ENCODE measurements at regions not wholly inside any gene's neighbourhood (a gene's known extent, or its start where the extent isn't known, plus 50 kb on each side); places are given as distances from the start of the nearest gene placed in this dataset.

DNA sequence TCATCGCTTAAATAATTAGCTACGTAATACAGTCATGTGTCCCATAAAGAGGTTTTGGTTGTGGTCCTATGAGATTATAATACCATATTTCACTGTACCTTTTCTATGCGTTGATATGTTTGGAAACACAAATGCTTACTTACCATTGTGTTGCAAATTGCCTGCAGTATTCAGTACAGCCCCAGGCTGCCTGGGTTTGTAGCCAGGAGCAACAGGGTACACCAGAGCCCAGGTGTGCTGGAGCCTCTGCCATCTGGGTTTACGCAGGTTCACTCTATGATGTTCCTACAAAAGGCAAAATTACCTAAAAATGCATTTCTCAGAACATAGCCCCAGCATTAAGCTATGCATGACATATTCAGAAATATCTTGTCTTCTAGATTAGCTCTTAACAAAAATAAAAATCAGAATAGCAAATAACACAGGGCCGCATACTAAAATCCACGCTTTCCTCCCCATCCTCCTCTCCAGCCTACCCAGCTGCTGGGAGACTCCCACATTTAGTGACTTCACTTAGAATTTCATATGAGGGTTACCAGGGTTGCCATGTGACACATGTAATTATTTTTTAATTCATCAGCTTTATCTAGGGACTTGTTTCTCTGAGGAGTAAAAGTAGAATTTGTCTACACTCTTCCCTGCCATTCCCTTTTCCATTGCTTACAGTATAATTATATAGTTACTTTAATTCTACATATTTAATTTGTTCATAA is 559.0 kb upstream of the ADARB2 start:
- DNase-seq = no peak

GRCh38 chr10:2294739-2295138 is 557.4 kb upstream of the ADARB2 start:
- DNase-seq = no peak

GRCh38 chr10:2284071-2284470 is 546.7 kb upstream of the ADARB2 start:
- no peak for DNase-seq

DNA sequence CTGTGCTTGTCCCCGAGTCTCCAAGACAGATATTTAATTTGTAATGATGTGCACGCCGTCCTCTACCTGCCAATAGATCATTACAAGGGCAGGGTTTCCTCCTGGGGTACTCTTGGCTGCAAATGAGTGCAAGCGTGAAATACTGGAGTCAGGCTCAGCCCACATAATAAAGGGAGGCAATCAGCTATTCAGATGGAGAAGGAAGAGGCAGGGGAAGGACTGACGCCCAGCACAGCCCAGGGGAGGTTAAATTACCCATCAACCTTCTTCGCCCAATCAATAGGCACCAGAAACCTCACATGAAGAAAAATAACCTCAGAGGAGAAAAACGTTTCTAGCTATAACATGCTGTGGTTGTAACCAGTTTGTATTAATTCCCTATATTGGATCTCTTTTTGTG is 544.9 kb upstream of the ADARB2 start:
- DNase-seq = no peak

DNA sequence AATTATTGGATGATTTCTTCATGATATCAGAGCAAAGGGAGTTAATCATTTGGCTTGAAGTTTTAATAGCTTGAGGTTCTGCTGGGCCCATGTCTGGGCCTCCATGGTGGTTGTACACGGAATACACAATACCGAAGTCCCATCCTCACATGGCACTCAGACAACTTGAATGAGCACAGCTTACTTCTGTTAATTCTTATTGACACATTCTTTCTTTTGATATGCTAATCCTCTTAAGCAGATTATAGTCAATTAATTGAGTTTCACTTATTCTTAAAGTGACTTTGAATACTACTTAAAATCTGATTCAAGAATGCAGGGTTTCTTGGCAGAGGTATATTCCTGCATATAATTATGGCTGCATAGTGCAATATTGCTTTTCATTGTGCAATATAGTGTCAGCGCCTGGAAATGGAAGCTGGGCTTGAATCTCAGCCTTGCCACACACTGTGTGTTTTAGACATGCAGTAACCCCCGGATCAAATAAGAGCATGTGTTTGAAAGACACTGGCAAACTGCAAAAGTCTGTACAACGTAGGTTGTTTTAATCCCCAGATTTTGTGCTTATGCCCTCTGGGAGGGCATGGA is 543.5 kb upstream of the ADARB2 start:
- no peak for DNase-seq

- DNase-seq = no peak
Observed at GRCh38 chr10:2279711-2280110, 542.4 kb upstream of the ADARB2 start.

DNA sequence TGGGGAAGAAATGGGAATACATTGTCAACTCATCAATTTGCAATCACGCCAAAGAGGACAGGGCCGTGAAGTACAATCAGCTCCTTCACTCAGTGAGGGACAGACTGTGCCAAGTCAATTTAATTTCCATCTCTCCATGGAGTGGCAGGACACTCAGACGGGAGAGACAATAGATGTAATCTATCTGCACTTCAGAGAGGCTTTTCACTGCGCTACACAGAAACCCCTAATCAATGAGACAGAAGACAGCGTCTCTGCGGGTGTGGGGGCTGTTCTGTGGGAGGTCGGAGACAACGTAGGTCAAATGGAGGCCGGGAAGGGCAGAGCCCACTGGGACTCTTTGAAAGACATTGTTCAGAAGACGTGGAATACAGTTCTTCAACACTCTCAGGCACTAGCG is 541.0 kb upstream of the ADARB2 start:
- no peak for DNase-seq

DNA sequence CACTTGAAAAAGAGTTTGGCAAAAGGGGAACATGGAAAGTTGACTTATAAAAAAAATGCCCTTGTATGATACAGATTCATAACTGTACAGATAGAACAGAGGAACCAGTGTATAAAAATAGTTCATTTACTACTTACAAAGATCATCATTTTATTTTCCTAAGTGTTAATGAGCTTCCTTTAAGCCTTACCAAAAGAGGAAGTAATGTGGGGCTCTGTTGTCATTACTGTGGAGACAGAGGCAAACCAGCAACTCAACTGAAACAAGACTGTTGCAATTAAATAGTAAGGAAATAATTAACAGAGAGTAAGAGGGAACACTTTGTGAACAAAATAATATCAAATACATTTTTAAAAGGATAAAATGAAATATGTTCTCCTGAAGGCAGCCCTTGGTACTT is 526.2 kb upstream of the ADARB2 start:
- no peak for DNase-seq

DNA sequence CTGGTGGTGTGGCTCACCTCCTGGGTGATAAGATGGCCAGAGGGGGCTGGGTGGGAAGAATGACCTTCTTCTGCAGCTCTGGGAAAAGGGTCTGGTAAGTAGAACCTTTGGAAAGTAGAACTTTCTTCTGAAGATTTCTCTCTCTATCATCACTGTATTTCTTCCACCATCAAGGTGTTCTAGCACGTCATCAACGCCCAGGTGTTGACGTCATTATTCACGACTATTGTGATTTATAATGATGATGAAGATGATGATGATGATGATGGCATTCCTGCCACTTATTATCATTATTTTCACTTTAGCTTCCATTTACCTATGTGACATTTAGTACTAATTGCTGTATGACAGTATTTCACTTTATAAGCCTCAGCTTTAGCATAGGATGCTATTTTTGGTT is 525.6 kb upstream of the ADARB2 start:
- no peak for DNase-seq

DNA sequence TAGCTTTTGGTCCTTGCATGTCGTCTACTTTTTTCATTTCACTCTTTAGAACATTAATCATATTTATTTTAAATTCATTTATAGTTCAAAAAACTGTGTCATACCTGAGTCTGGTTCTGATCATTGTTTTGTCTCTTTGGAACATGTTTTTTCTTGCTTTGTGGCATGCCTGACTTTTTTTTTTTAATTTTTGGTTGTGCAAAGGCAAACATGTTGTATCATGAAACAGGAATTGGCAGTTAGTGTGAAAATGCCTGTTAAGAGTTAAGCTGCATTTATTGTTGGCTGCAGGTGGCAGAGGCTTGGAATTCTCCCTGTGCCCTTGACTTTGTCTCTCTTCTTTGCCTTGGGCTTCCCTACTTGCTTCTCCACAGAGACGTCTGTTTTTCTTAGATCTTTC is 525.0 kb upstream of the ADARB2 start:
- DNase-seq = no peak

- DNase-seq = no peak
Observed at GRCh38 chr10:2256241-2256640, 518.9 kb upstream of the ADARB2 start.

- DNase-seq = no peak
Observed at GRCh38 chr10:2252096-2252495, 514.8 kb upstream of the ADARB2 start.

DNA sequence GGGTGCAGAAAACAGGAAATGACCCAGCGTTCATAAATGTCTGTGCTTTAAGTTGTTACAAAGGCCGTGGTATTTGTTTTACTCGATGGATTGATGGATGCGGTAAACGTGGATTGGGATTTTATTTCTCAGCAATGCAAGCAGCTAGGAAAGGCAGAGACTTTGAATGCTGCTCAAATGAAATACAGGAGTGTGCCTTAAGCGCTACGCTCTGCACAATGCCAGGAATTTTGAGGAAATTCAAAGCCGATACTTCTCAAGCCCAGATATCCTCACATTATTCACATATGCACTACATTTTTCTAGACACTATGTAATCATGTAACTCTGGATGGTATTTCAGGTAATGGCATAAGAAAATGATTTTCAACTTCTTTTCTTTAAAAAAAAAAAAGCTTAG is 514.3 kb upstream of the ADARB2 start:
- no peak for DNase-seq

- DNase-seq = no peak
Observed at GRCh38 chr10:2246747-2247146, 509.4 kb upstream of the ADARB2 start.

- no peak for DNase-seq
Observed at GRCh38 chr10:2245580-2245979, 508.3 kb upstream of the ADARB2 start.

DNA sequence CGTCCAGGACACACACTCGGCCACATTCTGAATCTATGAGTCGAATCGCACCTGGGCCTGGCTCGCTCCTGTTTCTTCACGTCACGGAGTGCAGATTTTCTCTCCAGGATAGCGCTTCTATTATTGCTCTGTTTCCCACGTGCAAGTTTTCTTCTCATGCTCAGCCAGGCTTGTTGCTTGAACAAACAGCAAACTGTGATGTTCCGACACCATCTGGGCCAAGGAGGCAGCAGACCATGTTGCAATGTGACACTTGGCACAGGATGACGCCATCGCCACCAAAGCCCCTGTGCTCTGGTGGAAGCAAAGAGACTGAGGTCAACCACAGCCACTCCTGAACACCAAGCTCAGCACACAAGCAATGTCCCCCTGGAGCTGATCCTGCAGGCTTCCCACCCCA is 507.1 kb upstream of the ADARB2 start:
- no peak for DNase-seq

DNA sequence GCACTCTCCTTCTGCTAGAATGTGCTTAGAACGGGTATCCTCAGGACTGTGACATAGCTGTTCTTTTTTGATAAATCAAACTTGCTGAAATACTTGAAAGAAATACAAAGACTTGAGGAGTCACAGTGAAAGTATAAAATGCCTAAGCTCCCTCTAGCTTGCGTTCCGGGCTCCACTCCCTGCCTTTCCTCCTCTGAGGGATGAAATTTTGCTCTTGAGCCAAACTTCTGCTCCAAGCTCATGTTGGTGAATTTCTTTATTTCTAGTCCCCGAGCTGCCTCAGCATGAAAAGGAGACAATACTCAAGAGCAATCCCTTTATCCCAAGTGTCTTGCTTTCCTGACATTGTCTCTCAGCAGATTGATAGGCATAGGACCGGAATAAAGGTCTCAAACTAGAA is 499.6 kb upstream of the ADARB2 start:
- no peak for DNase-seq

DNA sequence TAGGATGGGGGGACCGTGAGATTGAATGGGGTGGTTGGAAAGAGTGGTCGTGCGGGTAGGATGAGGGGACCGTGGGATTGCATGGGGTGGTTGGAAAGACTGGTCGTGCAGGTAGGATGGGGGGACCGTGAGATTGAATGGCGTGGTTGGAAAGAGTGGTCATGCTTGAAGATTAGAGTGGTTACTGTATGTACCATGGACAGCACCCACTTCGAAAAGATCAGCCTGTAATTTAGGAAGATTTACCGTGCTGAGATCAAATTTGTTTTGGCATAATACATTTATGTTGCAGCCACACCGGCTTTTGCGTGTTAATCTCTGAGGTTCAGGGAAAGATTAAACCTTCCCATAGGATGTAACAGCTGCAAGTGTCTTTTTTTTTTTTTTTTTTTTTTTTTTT is 495.2 kb upstream of the ADARB2 start:
- no peak for DNase-seq

DNA sequence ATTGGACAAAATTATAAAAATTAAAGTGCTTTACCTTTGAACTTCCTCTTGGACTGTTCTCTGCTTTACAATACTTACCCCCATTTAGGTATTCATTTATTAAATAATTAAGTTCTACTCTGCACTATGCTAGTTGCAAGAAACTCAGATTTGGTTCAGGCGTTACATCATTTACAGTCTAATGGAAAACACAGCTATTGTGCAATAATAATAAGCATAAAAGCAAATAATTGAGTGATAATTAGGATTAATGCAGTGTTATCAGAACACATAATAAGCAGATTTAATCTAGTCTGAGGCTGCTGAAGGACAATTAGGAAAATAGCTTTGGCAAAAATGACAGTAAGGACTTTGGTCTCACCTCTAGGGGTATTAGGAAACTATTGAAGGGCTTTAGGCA is 493.2 kb upstream of the ADARB2 start:
- no peak for DNase-seq

GRCh38 chr10:2228320-2228901 is 491.1 kb upstream of the ADARB2 start:
- DNase-seq = no peak

DNA sequence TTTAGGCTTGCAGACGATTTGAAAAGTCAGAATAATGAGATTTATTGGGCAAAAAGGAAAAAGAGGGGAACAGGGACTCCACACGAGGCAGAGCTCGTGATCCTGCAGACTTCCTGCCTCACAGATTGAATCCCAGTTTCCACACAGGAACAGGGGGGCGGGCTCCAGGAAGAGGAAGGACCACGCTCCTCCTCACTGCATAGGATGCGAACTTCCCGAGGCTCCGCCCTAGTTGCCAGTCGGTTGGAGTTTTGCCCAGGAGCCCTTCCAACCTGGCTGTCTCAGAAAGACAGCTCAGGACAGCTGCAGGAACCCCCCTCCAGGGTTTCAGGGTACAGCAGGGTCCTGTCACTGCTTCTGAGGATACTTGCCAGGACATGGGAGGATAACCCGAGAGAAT is 488.3 kb upstream of the ADARB2 start:
- no peak for DNase-seq

DNA sequence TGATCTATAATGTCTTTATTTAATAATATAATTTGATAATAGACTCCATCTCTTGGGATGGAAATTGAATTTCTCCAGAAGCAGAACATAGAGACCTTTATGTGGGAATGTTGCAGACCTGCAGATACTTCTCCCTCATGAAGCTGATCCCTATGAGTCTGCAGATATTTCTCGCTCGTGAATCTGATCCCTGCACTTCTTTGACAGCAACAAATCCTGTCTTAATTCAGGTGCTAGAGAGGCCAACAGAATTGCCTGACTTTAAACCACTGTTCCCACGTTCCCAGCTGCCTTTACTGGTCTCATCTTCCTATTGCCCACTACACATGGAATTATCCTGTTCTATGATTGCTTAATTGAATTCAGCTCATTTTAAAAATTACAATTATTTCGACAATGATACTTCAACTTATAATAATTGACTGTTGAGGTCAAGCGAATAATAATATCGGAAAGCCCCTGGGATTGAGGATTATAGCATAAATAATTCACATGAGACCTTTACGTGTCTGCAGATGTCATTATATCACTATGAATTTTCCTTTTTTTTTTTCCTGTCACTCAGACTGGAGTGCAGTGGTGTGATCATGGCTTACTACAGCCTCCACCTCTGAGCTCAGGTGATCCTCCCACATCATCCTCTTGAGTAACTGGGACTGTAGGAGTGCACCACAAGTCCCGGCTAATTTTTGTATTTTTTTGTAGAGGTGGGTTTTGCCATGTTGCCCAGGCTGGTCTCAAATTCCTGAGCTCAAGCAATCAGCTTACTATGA is 486.4 kb upstream of the ADARB2 start:
- no peak for DNase-seq

GRCh38 chr10:2222631-2223030 is 485.3 kb upstream of the ADARB2 start:
- no peak for DNase-seq

DNA sequence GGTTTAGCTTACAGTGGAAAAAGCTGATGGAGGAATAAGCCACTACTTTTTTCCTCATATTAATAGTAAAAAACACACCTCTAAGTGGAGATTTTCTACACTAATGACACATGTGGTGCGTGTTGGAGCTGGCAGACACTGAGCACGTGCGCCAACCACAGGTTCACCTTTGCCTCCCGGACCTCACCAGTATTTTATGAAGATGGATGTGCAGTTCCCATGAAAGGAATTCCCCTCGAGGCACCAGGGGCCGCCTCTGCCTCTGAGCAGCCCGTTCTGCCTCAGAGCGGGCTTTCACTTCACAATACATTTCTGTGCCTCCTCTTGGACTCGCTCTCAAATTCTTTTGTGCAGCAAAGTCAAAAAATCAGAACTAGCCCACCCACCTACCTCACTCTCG is 477.5 kb upstream of the ADARB2 start:
- no peak for DNase-seq

Measured in KG1 (cell line).